HepG2 (cell line): ENCODE measurements at regions not wholly inside any gene's neighbourhood (a gene's known extent, or its start where the extent isn't known, plus 50 kb on each side); places are given as distances from the start of the nearest gene placed in this dataset.

Source experiments
- ATAC-seq: fragments of 200-7000 bp; cut with Tn5 transposase; 3 replicates; pipeline ENCODE4 v1.9.1; 2020; ENCODE audit warnings: mild to moderate bottlenecking, moderate library complexity
- BruUV-seq: library from RNA; stranded (reverse); fragments of 400-500 nt; replicated peaks from 2 replicates; lab custom pipeline; 2021; lab: Mats Ljungman, UMichigan
- CTCF ChIA-PET: fragments of 300-600 bp; formaldehyde crosslinking; extraction: SDS; loops from one replicate; lab custom pipeline; 2021; ENCODE audit warnings: low total read pairs, inconsistent platforms, low intra/inter-chr PET ratio; lab: Yijun Ruan, JAX
- POLR2A ChIA-PET: fragments of 350-600 bp; sonication (Branson Sonifier 250); formaldehyde crosslinking; loops from one replicate; lab custom pipeline; 2020; ENCODE audit warnings: antibody characterized with exemption, inconsistent platforms; lab: Yijun Ruan, JAX
- DNase-seq: peaks from one replicate; pipeline ENCODE4 v3.0.0-alpha.2; 2015; ENCODE audit warnings: low spot score
- FAIRE-seq: peaks from 3 replicates; lab custom pipeline; 2011; peaks lifted over from hg19 to GRCh38; lab: Jason Lieb, UNC
- H2AFZ ChIP-seq: one replicate; pipeline ENCODE4 v1.6.1; 2011; ENCODE audit warnings: low read length, inconsistent platforms
- H3K27ac ChIP-seq: fragments of 300-600 bp; 3 replicates; pipeline ENCODE4 v1.8.0; 2011; ENCODE audit warnings: mixed run types, mild to moderate bottlenecking, mixed read lengths, low read length, inconsistent platforms; ENCODE audit not compliant: insufficient read depth; ENCODE audit errors: extremely low read length
- H3K27me3 ChIP-seq, 2 experiments: fragments of 200-600 bp in 1 of 2; 2 replicates in 1 of 2; 3 replicates in 1 of 2; pipeline versions ENCODE4 v1.6.0 to v1.8.0; 2011; ENCODE audit warnings: low read length in 2 of 2, mild to moderate bottlenecking in 2 of 2, moderate library complexity in 2 of 2, inconsistent platforms in 1 of 2; ENCODE audit not compliant: insufficient read depth in 2 of 2, control insufficient read depth in 1 of 2
- H3K36me3 ChIP-seq, 2 experiments: fragments of 200-600 bp in 1 of 2; replicated peaks in 1 of 2; 2 replicates in 1 of 2; 3 replicates in 1 of 2; pipeline versions ENCODE4 v1.5.1 to v1.8.0; 2011; ENCODE audit warnings: low read length in 2 of 2, inconsistent platforms in 1 of 2; ENCODE audit not compliant: insufficient read depth in 2 of 2, control insufficient read depth in 1 of 2
- H3K4me1 ChIP-seq: 2 replicates; pipeline ENCODE4 v1.5.1; 2012; ENCODE audit warnings: low read length, inconsistent platforms; ENCODE audit not compliant: insufficient read depth
- H3K4me2 ChIP-seq: 2 replicates; pipeline ENCODE4 v1.6.0; 2011; ENCODE audit warnings: low read depth, low read length, inconsistent platforms
- H3K4me3 ChIP-seq, 3 experiments: fragments of 200-600 bp in 1 of 3; sonication (generic), shearing (Covaris generic) in 1 of 3; replicated peaks in 1 of 3; 2 replicates each; pipeline ENCODE4 v1.5.1; 2011 to 2016; ENCODE audit warnings: low read length in 3 of 3, inconsistent platforms in 2 of 3, low read depth in 2 of 3, mild to moderate bottlenecking in 2 of 3, control low read depth in 1 of 3, mixed read lengths in 1 of 3; ENCODE audit not compliant: insufficient read depth in 1 of 3
- H3K79me2 ChIP-seq: one replicate; pipeline ENCODE4 v1.6.1; 2011; ENCODE audit warnings: low read length, inconsistent platforms; ENCODE audit not compliant: insufficient read depth
- H3K9ac ChIP-seq: 2 replicates; pipeline ENCODE4 v1.6.0; 2011; ENCODE audit warnings: mild to moderate bottlenecking, low read depth, low read length, inconsistent platforms; ENCODE audit not compliant: insufficient read depth
- H3K9me3 ChIP-seq: 2 replicates; pipeline ENCODE4 v1.5.1; 2012; ENCODE audit warnings: mild to moderate bottlenecking, low read length
- H4K20me1 ChIP-seq: 2 replicates; pipeline ENCODE4 v1.6.0; 2011; ENCODE audit warnings: inconsistent platforms, mild to moderate bottlenecking, low read length, moderate library complexity; ENCODE audit not compliant: insufficient read depth
- ATF7 ChIP-seq, 2 experiments: fragments of 450-650 bp in 1 of 2; sonication (generic) in 1 of 2; formaldehyde crosslinking in 1 of 2; IDR thresholded peaks; 2 replicates each; pipeline versions ENCODE4 v1.4.0 to v1.6.1; 2016 to 2020; ENCODE audit warnings: antibody characterized with exemption in 1 of 2, mild to moderate bottlenecking in 1 of 2, missing genetic modification reagents in 1 of 2
- BCL6 ChIP-seq: IDR thresholded peaks from 2 replicates; pipeline ENCODE4 v1.6.1; 2016; ENCODE audit warnings: missing genetic modification reagents, missing compliant biosample characterization
- FOXP1 ChIP-seq, 2 experiments: fragments of 450-650 bp in 1 of 2; IDR thresholded peaks; 2 replicates each; pipeline ENCODE4 v1.6.1; 2017 to 2018; ENCODE audit warnings: antibody characterized with exemption in 1 of 2
- KDM5B ChIP-seq: sonication (generic); formaldehyde crosslinking; IDR thresholded peaks from 2 replicates; pipeline ENCODE4 v1.4.0; 2020; ENCODE audit warnings: missing genetic modification reagents, mild to moderate bottlenecking, borderline replicate concordance
- MYC ChIP-seq: sonication (generic); formaldehyde crosslinking; IDR thresholded peaks from 2 replicates; pipeline ENCODE4 v1.9.0; 2021; ENCODE audit warnings: missing genetic modification reagents, borderline replicate concordance
- NCOR1 ChIP-seq: fragments of 200-600 bp; sonication (generic); IDR thresholded peaks from 2 replicates; pipeline ENCODE4 v1.7.0; 2017; ENCODE audit warnings: antibody characterized with exemption, low read length, borderline replicate concordance
- NR3C1 ChIP-seq: sonication (generic); formaldehyde crosslinking; IDR thresholded peaks from 2 replicates; pipeline ENCODE4 v1.4.0; 2020; ENCODE audit warnings: missing genetic modification reagents
- SIX1 ChIP-seq: sonication (generic); formaldehyde crosslinking; IDR thresholded peaks from 2 replicates; pipeline ENCODE4 v1.4.0; 2020; ENCODE audit warnings: missing genetic modification reagents, borderline replicate concordance
- ZNF580 ChIP-seq: IDR thresholded peaks from 2 replicates; pipeline ENCODE4 v1.6.1; 2016; ENCODE audit warnings: low read depth, borderline replicate concordance
- WGBS: methylation state at CpG from one replicate; pipeline ENCODE4 v1.1.6; 2017; ENCODE audit warnings: low lambda C conversion rate; 5-methylcytosine and 5-hydroxymethylcytosine counted together
- in situ Hi-C: cut with HindIII; loops from 2 replicates; pipeline ENCODE4 v1.10.0; 2017; ENCODE audit warnings: low pct_unique_long_range_greater_than_20kb; ENCODE audit not compliant: extremely low pct_ligation_motif_present
- intact Hi-C: fragments of 100-400 bp; cut with micrococcal nuclease; formaldehyde crosslinking; loops from one replicate; pipeline ENCODE4 v1.10.0; 2022; ENCODE audit not compliant: unreplicated experiment
- TF ChIP-seq, protein P1 (sequence below): sonication (generic); formaldehyde crosslinking; IDR thresholded peaks from 2 replicates; pipeline ENCODE4 v1.5.1; 2020; ENCODE audit warnings: mild to moderate bottlenecking, moderate library complexity, missing genetic modification reagents
- TF ChIP-seq, protein P2 (sequence below): sonication (generic); formaldehyde crosslinking; IDR thresholded peaks from 2 replicates; pipeline ENCODE4 v1.5.0; 2020; ENCODE audit warnings: missing genetic modification reagents, mild to moderate bottlenecking, borderline replicate concordance

DNA sequence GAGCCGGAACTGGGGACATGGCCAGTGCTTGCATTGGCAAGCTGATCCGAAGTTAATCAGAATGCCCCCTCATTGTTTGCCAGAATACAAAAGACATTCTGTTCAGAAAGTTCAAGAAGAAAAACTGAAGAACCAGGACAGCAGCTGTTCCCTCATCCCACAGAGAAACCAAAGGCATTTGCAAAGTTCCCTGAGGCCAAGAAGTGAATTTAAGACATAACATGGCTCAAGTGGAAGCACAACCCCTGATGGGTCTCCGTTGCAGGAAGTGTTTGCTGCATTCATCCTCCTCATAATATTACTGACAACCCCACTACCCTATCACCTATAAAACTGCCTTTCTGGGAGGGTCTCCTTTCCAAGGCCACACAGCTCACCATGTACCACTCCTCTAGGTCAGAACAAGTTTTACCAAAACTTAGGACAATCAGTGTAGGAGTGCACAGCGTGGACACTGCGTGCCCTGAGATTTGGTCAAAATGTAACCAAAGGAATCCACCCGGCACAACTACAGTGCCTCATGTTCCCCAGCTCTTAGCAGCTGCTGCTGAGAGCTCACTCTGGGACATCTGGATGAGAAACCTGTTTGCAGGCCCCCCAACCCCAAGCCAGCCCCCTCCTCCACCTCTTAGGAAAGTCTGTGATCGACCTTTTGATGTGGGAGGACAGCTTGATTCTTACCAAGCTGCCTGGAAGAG, 101.6 kb upstream of the AKIP1 start:
- Histone ChIP-seq H3K4me1 (peaks cover 52% of the 10 kb centered on the region), H3K79me2 (no peaks in the 10 kb centered on the region), H3K4me3 (peak overlapping the region; percentile 70 to 88 (median 74); a peak in 5 of 6 replicates), H3K27me3 (no peaks in the 10 kb centered on the region), H3K9ac (peak overlapping the region; percentile 69; the same call in 1 of the 2 replicates), H2AFZ (peak overlapping the region; percentile 83), H3K27ac (no peak overlapping the region), H3K36me3 (no peaks in the 10 kb centered on the region), H4K20me1 (no peaks in the 10 kb centered on the region), H3K9me3 (no peaks in the 10 kb centered on the region), H3K4me2 (peak overlapping the region; percentile 95)
- no TSS peak for BruUV-seq
- WGBS: 38% methylated on average over 6 of the region's 7 CpGs
- TF ChIP-seq NR3C1: no peak
- TF ChIP-seq FOXP1 (IDR thresholded peaks at IDR 0.05): no peak
- no peak for TF ChIP-seq FOXP1 (CRISPR knock-in tag; IDR thresholded peaks at IDR 0.05)
- no peak for TF ChIP-seq SIX1
- no peak for TF ChIP-seq KDM5B (CRISPR knock-in tag)
- ATAC-seq (peak; percentile 11; the same call in 2 of the 3 replicates), FAIRE-seq (no peak), DNase-seq (no peak)
- in situ Hi-C loops: no loop called here
- ChIA-PET CTCF (no interaction called here), POLR2A (interaction anchor here (0.7 to 3.9 kb wide), 6 partner anchors 15 to 126 kb away, joined by 3 to 33 read pairs (median 12); partner anchors contain the start of genes RPL27A and TRIM66)
- intact Hi-C loops: no loop called here

DNA sequence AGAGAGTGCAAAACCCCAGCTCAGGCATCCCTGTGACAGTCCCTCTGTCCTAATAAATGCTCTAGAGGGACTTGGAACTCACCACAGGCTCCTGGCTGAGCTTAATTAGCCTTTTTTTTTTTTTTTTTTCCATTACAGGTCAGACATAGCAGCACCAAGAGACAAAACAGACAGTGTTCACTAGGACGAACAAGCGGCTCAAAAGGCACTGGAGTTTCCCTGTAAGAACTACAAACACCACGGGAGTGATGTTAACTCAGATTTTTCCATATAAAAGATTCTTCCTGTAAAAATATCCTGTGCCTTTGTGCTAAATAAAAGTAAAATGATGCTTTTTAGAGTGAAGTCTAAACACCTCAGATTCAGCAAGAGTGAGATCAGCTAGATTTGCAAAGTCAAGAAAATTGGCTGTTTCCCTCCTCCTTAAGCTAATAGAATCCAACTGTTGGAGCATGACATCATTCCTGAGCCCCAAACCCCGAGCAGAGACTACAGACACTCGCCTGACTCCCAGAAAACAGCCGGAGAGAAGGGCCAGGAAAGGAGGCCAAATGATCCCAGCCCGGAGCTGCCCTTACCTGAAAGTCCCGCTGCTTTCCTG, 101.0 kb upstream of the AKIP1 start:
- Histone ChIP-seq H3K4me2 (peak overlapping the region; percentile 95), H3K79me2 (no peaks in the 10 kb centered on the region), H3K4me3 (peak overlapping the region; percentile 70 to 88 (median 74)), H4K20me1 (no peaks in the 10 kb centered on the region), H3K27me3 (no peaks in the 10 kb centered on the region), H3K36me3 (no peaks in the 10 kb centered on the region), H3K9ac (peak overlapping the region; percentile 69), H3K9me3 (no peaks in the 10 kb centered on the region), H2AFZ (peak overlapping the region; percentile 87), H3K4me1 (peaks cover 52% of the 10 kb centered on the region), H3K27ac (peak overlapping the region; percentile 54)
- peak; percentile 24 for DNase-seq
- FAIRE-seq: no peak
- WGBS: 1% methylated on average over 7 of the region's 8 CpGs
- intact Hi-C loops: loop anchor here (2.0 to 10.0 kb wide), 4 partner anchors 53 to 205 kb away; partner anchors contain the start of gene AKIP1
- ChIA-PET CTCF (interaction anchor here (1.6 kb wide), 1 partner anchor 15 kb away, joined by 3 read pairs; no protein-coding TSS in a partner anchor), POLR2A (interaction anchor here (0.7 to 3.9 kb wide), 11 partner anchors 15 to 558 kb away, joined by 3 to 33 read pairs (median 5); partner anchors contain the start of genes AKIP1, RPL27A, TMEM9B and TRIM66)
- BruUV-seq: TSS peak; percentile 94
- in situ Hi-C loops: loop anchor here (5.0 kb wide), 1 partner anchor 113 kb away; no protein-coding TSS in a partner anchor
- ATAC-seq: peak; percentile 13
- TF ChIP-seq ZNF580 (CRISPR knock-in tag) (0 out of 2 replicates have a peak, but pooled peaks have one; percentile 5), MYC (CRISPR knock-in tag) (0 out of 2 replicates have a peak, but pooled peaks have one; percentile 16), ATF7 (IDR thresholded peaks at IDR 0.05) (peak; percentile 25; the same call in 1 of the 2 replicates), ATF7 (CRISPR knock-in tag; IDR thresholded peaks at IDR 0.05) (no peak), NCOR1 (no peak), BCL6 (CRISPR knock-in tag) (peak; percentile 4; the same call in 1 of the 2 replicates)
- TF ChIP-seq, protein P1, sequence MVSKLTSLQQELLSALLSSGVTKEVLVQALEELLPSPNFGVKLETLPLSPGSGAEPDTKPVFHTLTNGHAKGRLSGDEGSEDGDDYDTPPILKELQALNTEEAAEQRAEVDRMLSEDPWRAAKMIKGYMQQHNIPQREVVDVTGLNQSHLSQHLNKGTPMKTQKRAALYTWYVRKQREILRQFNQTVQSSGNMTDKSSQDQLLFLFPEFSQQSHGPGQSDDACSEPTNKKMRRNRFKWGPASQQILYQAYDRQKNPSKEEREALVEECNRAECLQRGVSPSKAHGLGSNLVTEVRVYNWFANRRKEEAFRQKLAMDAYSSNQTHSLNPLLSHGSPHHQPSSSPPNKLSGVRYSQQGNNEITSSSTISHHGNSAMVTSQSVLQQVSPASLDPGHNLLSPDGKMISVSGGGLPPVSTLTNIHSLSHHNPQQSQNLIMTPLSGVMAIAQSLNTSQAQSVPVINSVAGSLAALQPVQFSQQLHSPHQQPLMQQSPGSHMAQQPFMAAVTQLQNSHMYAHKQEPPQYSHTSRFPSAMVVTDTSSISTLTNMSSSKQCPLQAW (CRISPR knock-in tag): 0 out of 2 replicates have a peak, but pooled peaks have one; percentile 36
- TF ChIP-seq, protein P2, sequence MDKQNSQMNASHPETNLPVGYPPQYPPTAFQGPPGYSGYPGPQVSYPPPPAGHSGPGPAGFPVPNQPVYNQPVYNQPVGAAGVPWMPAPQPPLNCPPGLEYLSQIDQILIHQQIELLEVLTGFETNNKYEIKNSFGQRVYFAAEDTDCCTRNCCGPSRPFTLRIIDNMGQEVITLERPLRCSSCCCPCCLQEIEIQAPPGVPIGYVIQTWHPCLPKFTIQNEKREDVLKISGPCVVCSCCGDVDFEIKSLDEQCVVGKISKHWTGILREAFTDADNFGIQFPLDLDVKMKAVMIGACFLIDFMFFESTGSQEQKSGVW (CRISPR knock-in tag): no peak
